ENCODE measurements at regions not wholly inside any gene's neighbourhood (a gene's known extent, or its start where the extent isn't known, plus 50 kb on each side); places are given as distances from the start of the nearest gene placed in this dataset.

DNA sequence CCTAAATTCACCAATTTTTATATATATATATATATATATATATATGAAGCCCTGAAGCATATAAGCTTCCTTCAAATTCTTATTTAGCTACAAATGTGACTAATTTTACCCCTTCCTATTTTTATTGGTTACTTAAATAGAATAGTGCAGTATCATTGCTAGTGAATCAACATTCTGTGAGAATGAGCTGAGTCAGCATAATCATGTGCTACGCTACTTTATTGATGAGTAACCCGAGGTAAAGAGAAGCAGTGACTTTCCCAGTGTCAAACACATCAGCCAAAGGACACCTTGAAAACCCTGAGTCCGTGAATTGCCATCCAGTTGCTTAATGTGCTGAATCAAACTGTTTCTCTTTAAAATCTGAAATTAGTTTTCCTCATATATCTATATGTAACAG lies 546.2 kb downstream of the DMRTA1 start:
- intact Hi-C loops (cut with DNase I; ENCODE audit: low total_unique reads): no loop called here
- 67 to 83% methylated on average over 3 of the region's 3 CpGs for WGBS, 2 donors
- DNase-seq (ENCODE audit: low spot score in 2 of 2): no peak
- H3K4me3 ChIP-seq (ENCODE audit: low read depth, poor library complexity, severe bottlenecking): no peak overlapping the region
- TF ChIP-seq POLR2A (IDR thresholded peaks at IDR 0.05): no peak
- TF ChIP-seq, protein P1, sequence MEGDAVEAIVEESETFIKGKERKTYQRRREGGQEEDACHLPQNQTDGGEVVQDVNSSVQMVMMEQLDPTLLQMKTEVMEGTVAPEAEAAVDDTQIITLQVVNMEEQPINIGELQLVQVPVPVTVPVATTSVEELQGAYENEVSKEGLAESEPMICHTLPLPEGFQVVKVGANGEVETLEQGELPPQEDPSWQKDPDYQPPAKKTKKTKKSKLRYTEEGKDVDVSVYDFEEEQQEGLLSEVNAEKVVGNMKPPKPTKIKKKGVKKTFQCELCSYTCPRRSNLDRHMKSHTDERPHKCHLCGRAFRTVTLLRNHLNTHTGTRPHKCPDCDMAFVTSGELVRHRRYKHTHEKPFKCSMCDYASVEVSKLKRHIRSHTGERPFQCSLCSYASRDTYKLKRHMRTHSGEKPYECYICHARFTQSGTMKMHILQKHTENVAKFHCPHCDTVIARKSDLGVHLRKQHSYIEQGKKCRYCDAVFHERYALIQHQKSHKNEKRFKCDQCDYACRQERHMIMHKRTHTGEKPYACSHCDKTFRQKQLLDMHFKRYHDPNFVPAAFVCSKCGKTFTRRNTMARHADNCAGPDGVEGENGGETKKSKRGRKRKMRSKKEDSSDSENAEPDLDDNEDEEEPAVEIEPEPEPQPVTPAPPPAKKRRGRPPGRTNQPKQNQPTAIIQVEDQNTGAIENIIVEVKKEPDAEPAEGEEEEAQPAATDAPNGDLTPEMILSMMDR (IDR thresholded peaks at IDR 0.05): no peak

DNA sequence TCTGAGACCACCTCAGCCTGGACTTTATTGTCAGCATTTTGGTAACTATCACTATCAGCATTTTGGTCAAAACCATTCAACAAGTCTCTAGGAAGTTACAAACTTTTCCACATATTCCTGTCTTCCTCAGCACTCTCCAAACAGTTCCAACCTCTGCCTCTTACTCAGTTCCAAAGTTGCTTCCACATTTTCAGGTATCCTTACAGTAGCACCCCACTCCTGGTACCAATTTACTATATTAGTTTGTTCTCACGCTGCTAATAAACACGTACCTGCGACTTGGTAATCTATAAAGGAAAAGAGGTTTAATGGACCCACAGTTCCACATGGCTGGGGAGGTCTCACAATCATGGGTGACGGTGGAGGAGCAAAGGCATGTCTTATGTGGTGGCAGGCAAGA lies 551.3 kb downstream of the DMRTA1 start:
- no peak for TF ChIP-seq POLR2A (IDR thresholded peaks at IDR 0.05)
- TF ChIP-seq, protein P1 (IDR thresholded peaks at IDR 0.05): no peak
- 94% methylated on average over 4 of the region's 4 CpGs for WGBS, 2 donors
- no peak for DNase-seq (ENCODE audit: low spot score in 2 of 2)
- intact Hi-C loops (cut with DNase I; ENCODE audit: low total_unique reads): no loop called here
- no peak overlapping the region for H3K4me3 ChIP-seq (ENCODE audit: low read depth, poor library complexity, severe bottlenecking)

DNA sequence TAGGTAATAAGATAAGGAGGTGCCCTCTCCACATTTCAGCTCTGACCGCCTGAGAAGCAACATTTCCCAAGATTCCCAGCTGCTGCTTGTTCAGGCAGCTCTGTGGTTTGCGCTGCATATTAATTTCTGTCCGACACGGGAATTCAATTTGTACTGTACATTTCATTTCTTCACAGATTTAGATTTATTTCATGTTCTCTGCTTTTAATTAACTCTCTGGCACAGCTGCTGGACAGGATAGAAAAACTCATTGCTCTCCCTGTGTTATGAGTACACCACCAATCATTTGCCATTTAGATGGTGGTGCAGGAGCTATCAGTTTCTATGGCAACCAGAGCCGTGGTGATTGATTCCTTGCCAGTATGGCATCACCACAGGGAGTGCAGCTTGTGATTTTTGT lies 558.5 kb downstream of the DMRTA1 start:
- intact Hi-C loops (cut with DNase I; ENCODE audit: low total_unique reads): no loop called here
- DNase-seq (ENCODE audit: low spot score in 2 of 2): no peak
- no peak overlapping the region for H3K4me3 ChIP-seq (ENCODE audit: low read depth, poor library complexity, severe bottlenecking)
- WGBS, 2 donors: 46 to 55% methylated on average over 5 of the region's 5 CpGs
- TF ChIP-seq, protein P1 (IDR thresholded peaks at IDR 0.05): no peak
- no peak for TF ChIP-seq POLR2A (IDR thresholded peaks at IDR 0.05)

DNA sequence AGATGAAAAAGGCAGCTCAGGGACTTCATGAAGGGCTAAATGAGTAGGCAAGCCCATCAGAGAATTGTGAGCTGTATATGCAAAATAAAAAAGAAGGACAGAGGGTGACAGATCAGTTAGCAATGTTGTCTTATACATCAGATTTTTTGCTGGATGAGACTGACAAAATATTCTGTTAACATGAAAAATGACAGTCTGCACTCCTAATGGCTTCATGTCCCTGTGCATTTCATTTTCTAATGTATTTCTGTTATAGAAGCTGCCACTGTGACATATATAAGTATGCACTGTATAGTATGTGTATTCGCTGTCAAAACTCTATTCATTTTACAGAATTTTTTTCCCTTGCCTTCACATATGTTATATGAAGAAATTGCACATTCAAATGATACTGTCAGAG lies 559.5 kb downstream of the DMRTA1 start:
- 86 to 100% methylated on average over 1 of the region's 1 CpG for WGBS, 2 donors
- intact Hi-C loops (cut with DNase I; ENCODE audit: low total_unique reads): no loop called here
- TF ChIP-seq, protein P1 (IDR thresholded peaks at IDR 0.05): no peak
- no peak for TF ChIP-seq POLR2A (IDR thresholded peaks at IDR 0.05)
- no peak overlapping the region for H3K4me3 ChIP-seq (ENCODE audit: low read depth, poor library complexity, severe bottlenecking)
- no peak for DNase-seq (ENCODE audit: low spot score in 2 of 2)

DNA sequence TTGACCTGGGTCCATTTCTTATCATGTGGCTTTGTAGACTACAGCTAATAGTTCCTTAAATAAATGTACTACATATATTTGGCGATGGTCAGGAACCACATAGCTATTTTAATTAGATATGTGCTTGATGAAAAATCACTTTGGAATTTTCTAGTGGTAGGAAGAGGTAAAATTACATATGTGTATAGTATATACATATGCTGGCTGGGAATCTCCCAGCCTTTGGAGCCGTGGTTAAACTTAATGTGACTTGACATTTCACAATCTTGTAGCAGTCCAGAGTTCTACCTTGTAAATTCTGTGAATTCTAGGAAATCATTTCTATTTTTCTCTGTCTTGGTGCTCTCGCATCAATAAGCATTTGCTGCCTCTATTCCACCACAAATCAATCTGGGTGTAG lies 565.0 kb downstream of the DMRTA1 start:
- 77 to 80% methylated on average over 3 of the region's 3 CpGs for WGBS, 2 donors
- no peak for DNase-seq (ENCODE audit: low spot score in 2 of 2)
- no peak for TF ChIP-seq POLR2A (IDR thresholded peaks at IDR 0.05)
- TF ChIP-seq, protein P1 (IDR thresholded peaks at IDR 0.05): no peak
- intact Hi-C loops (cut with DNase I; ENCODE audit: low total_unique reads): no loop called here
- no peak overlapping the region for H3K4me3 ChIP-seq (ENCODE audit: low read depth, poor library complexity, severe bottlenecking)

DNA sequence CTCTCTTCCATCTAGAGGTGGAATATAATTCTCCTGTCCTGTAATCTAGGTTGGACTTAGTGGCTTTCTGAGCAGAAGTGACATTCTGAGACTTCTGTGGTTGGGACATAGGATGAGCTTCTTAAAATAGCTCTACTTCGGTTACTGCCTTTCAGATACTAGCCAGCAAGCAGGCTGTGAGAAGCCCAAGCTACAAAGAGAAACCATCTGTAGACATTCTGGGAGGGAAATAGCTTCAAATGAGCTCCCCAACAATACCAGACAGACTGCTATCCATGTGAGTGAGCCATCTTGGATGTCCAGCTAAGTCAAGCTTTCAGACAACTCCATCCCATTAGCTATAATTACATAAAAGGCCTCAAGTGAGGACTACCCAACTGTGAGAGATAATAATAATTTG lies 568.9 kb downstream of the DMRTA1 start:
- intact Hi-C loops (cut with DNase I; ENCODE audit: low total_unique reads): no loop called here
- no peak for TF ChIP-seq POLR2A (IDR thresholded peaks at IDR 0.05)
- TF ChIP-seq, protein P1 (IDR thresholded peaks at IDR 0.05): no peak
- 84 to 95% methylated on average over 1 of the region's 1 CpG for WGBS, 2 donors
- no peak overlapping the region for H3K4me3 ChIP-seq (ENCODE audit: low read depth, poor library complexity, severe bottlenecking)
- no peak for DNase-seq (ENCODE audit: low spot score in 2 of 2)

All from lower leg skin (tissue), 4 donors.